GM12878 (cell line): ENCODE measurements at regions not wholly inside any gene's neighbourhood (a gene's known extent, or its start where the extent isn't known, plus 50 kb on each side); places are given as distances from the start of the nearest gene placed in this dataset.

ENCODE experiments used
- ATAC-seq: fragments of 200-7000 bp; cut with Tn5 transposase; 3 replicates; pipeline ENCODE4 v1.9.1; 2020; ENCODE audit warnings: mild to moderate bottlenecking, moderate library complexity
- BruUV-seq: library from RNA; stranded (reverse); fragments of 400-500 nt; replicated peaks from 2 replicates; lab custom pipeline; 2021; lab: Mats Ljungman, UMichigan
- CTCF ChIA-PET: fragments of 300-600 bp; sonication (Branson Sonifier 250); formaldehyde crosslinking; extraction: SDS; loops from one replicate; lab custom pipeline; 2021; ENCODE audit warnings: inconsistent platforms; lab: Yijun Ruan, JAX
- POLR2A ChIA-PET: fragments of 350-600 bp; formaldehyde crosslinking; extraction: SDS; loops from one replicate; lab custom pipeline; 2021; ENCODE audit warnings: inconsistent platforms; lab: Charles Lee
- RAD21 ChIA-PET: fragments of 300-600 bp; sonication (Branson Sonifier 250); formaldehyde crosslinking; loops from one replicate; lab custom pipeline; 2023; ENCODE audit warnings: antibody characterized with exemption; ENCODE audit not compliant: unreplicated experiment; lab: Charles Lee
- SMC1A ChIA-PET: fragments of 300-600 bp; sonication (Branson Sonifier 250); formaldehyde crosslinking; loops from one replicate; lab custom pipeline; 2023; ENCODE audit not compliant: unreplicated experiment, uncharacterized antibody; lab: Charles Lee
- DNase-seq: peaks from one replicate; pipeline ENCODE4 v3.0.0-alpha.2; 2011; ENCODE audit warnings: low read depth, low spot score
- FAIRE-seq: peaks from 3 replicates; lab custom pipeline; 2011; peaks lifted over from hg19 to GRCh38; lab: Jason Lieb, UNC
- H2AFZ ChIP-seq: 2 replicates; pipeline ENCODE4 v1.6.0; 2011; ENCODE audit warnings: low read depth, low read length, control low read depth; ENCODE audit not compliant: control insufficient read depth
- H3K27ac ChIP-seq: 2 replicates; pipeline ENCODE4 v1.5.1; 2011; ENCODE audit warnings: control low read depth; ENCODE audit not compliant: control insufficient read depth, insufficient read depth
- H3K27me3 ChIP-seq, 2 experiments: replicated peaks in 1 of 2; 2 replicates each; pipeline versions ENCODE4 v1.6.0 to v1.6.1; 2011; ENCODE audit warnings: low read length in 1 of 2; ENCODE audit not compliant: control insufficient read depth in 2 of 2, insufficient read depth in 2 of 2
- H3K36me3 ChIP-seq, 2 experiments: 2 replicates each; pipeline ENCODE4 v1.5.1; 2011; ENCODE audit warnings: low read length in 1 of 2; ENCODE audit not compliant: control insufficient read depth in 2 of 2, insufficient read depth in 2 of 2
- H3K4me1 ChIP-seq: 2 replicates; pipeline ENCODE4 v1.6.1; 2011; ENCODE audit warnings: mild to moderate bottlenecking, low read length, moderate library complexity, mixed read lengths; ENCODE audit not compliant: control insufficient read depth, insufficient read depth
- H3K4me2 ChIP-seq: 2 replicates; pipeline ENCODE4 v1.6.0; 2011; ENCODE audit warnings: control low read depth; ENCODE audit not compliant: control insufficient read depth, insufficient read depth
- H3K4me3 ChIP-seq: fragments of 200-600 bp; sonication (generic); 2 replicates; pipeline ENCODE4 v1.5.1; 2016
- H3K79me2 ChIP-seq: 2 replicates; pipeline ENCODE4 v1.6.0; 2011; ENCODE audit warnings: low read length; ENCODE audit not compliant: control insufficient read depth, insufficient read depth
- H3K9ac ChIP-seq: 2 replicates; pipeline ENCODE4 v1.8.0; 2011; ENCODE audit warnings: low read length, control low read depth, mixed read lengths; ENCODE audit not compliant: control insufficient read depth, insufficient read depth
- H3K9me3 ChIP-seq: replicated peaks from 3 replicates; pipeline ENCODE4 v1.5.1; 2011; ENCODE audit warnings: mild to moderate bottlenecking, low read length; ENCODE audit not compliant: control insufficient read depth, insufficient read depth
- H4K20me1 ChIP-seq: 2 replicates; pipeline ENCODE4 v1.6.0; 2011; ENCODE audit not compliant: control insufficient read depth, insufficient read depth
- CHD2 ChIP-seq: IDR thresholded peaks from 2 replicates; pipeline ENCODE4 v1.6.1; 2011; ENCODE audit warnings: low read depth, low read length, improper control_type of control experiment, borderline replicate concordance
- ETV6 ChIP-seq, 2 experiments: fragments of 450-650 bp in 1 of 2; IDR thresholded peaks in 1 of 2; conservative IDR thresholded peaks in 1 of 2; 2 replicates each; pipeline ENCODE4 v1.6.1; 2014; ENCODE audit warnings: antibody characterized with exemption in 1 of 2, borderline replicate concordance in 1 of 2, low read depth in 1 of 2, mild to moderate bottlenecking in 1 of 2, moderate library complexity in 1 of 2
- KAT2A ChIP-seq: conservative IDR thresholded peaks from 2 replicates; pipeline ENCODE4 v1.6.1; 2011; ENCODE audit warnings: low read depth, low read length; ENCODE audit not compliant: control insufficient read depth
- MTA2 ChIP-seq: fragments of 450-650 bp; IDR thresholded peaks from 2 replicates; pipeline ENCODE4 v1.6.1; 2016; ENCODE audit warnings: low read depth, mild to moderate bottlenecking, moderate library complexity
- MXI1 ChIP-seq: fragments of 150-350 bp; IDR thresholded peaks from 2 replicates; pipeline ENCODE4 v1.6.1; 2011; ENCODE audit warnings: low read depth, mild to moderate bottlenecking, inconsistent platforms, low read length, improper control_type of control experiment
- RB1 ChIP-seq: fragments of 450-650 bp; formaldehyde crosslinking; IDR thresholded peaks from 2 replicates; pipeline ENCODE4 v1.6.1; 2017; ENCODE audit warnings: mild to moderate bottlenecking, borderline replicate concordance
- RFX5 ChIP-seq: IDR thresholded peaks from 2 replicates; pipeline ENCODE4 v1.6.1; 2011; ENCODE audit warnings: low read depth, low read length, improper control_type of control experiment
- SP1 ChIP-seq: IDR thresholded peaks from one replicate; pipeline ENCODE4 v1.6.1; 2011; ENCODE audit warnings: low read depth, low read length
- STAT1 ChIP-seq: fragments of 450-650 bp; conservative IDR thresholded peaks from 2 replicates; pipeline ENCODE4 v1.6.1; 2014; ENCODE audit warnings: antibody characterized with exemption, mild to moderate bottlenecking
- ZNF384 ChIP-seq: IDR thresholded peaks from 2 replicates; pipeline ENCODE4 v1.6.1; 2012; ENCODE audit warnings: low read depth, mild to moderate bottlenecking, low read length, improper control_type of control experiment, borderline replicate concordance
- WGBS: methylation state at CpG from one replicate; pipeline ENCODE4 v1.1.6; 2016; ENCODE audit warnings: low lambda C conversion rate; ENCODE audit not compliant: insufficient replicate concordance, insufficient coverage; ENCODE audit errors: missing lambda C conversion rate; 5-methylcytosine and 5-hydroxymethylcytosine counted together
- in situ Hi-C: fragments of 300-500 bp; cut with MboI; formaldehyde crosslinking; loops from 9 replicates; pipeline ENCODE4 v1.14.3; 2018; ENCODE audit warnings: mixed read lengths
- intact Hi-C: fragments of 100-400 bp; cut with micrococcal nuclease; formaldehyde crosslinking; loops from one replicate; pipeline ENCODE4 v1.14.2; 2022; ENCODE audit not compliant: unreplicated experiment
- TF ChIP-seq, protein P1 (sequence below): fragments of 450-650 bp; formaldehyde crosslinking; IDR thresholded peaks from 2 replicates; pipeline ENCODE4 v1.5.0; 2022; ENCODE audit warnings: mild to moderate bottlenecking, missing genetic modification characterization
- TF ChIP-seq, protein P2 (sequence below): fragments of 450-650 bp; IDR thresholded peaks from 2 replicates; pipeline ENCODE4 v1.6.1; 2018; ENCODE audit warnings: mild to moderate bottlenecking, low read depth, moderate library complexity; ENCODE audit not compliant: partially characterized antibody
- TF ChIP-seq, protein P3 (sequence below): fragments of 450-650 bp; IDR thresholded peaks from 2 replicates; pipeline ENCODE4 v1.6.1; 2017; ENCODE audit warnings: mild to moderate bottlenecking, moderate library complexity

DNA sequence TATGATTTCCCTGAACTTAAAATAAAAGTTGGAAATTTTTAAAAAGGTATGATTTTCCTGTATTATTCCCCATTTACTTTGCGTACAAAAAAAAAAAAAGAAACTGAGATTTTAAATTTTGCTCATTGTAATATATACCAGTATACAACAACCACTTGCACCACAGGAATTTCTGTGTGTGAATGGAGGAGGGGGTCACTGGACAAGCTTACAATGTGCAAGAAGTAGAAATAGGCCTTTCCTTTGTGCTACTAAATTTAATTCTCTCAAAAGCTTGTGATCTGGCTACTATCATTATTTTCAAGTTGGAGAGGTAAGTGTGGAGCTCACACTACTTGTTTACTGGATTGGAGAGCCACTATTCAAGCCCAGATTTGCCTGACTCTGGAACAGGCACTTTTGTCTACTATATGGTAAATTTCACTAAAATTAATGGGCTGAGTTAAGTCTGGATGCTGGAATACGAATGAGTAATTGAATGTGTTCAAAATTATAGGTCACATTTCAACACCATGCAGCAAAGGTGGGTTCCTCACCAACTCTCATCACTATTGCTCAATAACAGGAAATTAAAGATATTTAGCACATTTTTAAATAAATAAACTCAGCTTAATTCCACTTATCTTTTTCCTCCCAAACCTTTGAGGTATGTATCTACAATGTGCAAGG, 148.0 kb upstream of the MBNL1 start:
- H3K79me2 ChIP-seq = no peaks in the 10 kb centered on the region
- H3K4me1 ChIP-seq = no peaks in the 10 kb centered on the region
- SMC1A ChIA-PET = interaction anchor here (0.8 to 1.7 kb wide), 4 partner anchors 12 to 123 kb away, joined by 3 read pairs; no protein-coding TSS in a partner anchor
- no peaks in the 10 kb centered on the region; the same call in 2 of the 3 replicates for H3K9me3 ChIP-seq
- H2AFZ ChIP-seq = no peak overlapping the region
- POLR2A ChIA-PET = no interaction called here
- RAD21 ChIA-PET = no interaction called here
- no peak overlapping the region for H3K27ac ChIP-seq
- WGBS = 32% methylated on average over 1 of the region's 2 CpGs
- H3K9ac ChIP-seq = no peak overlapping the region
- DNase-seq (no peak), ATAC-seq (no peak), FAIRE-seq (no peak)
- no peaks in the 10 kb centered on the region for H3K27me3 ChIP-seq
- intact Hi-C loops (no loop called here), in situ Hi-C loops (no loop called here)
- CTCF ChIA-PET = interaction anchor here (1.1 to 1.7 kb wide), 4 partner anchors 24 to 454 kb away, joined by 3 to 5 read pairs (median 4); no protein-coding TSS in a partner anchor
- H3K4me2 ChIP-seq = no peak overlapping the region
- H3K4me3 ChIP-seq = no peak overlapping the region
- no TSS peak for BruUV-seq
- no peaks in the 10 kb centered on the region for H3K36me3 ChIP-seq
- H4K20me1 ChIP-seq = no peaks in the 10 kb centered on the region
- no peak for TF ChIP-seq MXI1
- no peak for TF ChIP-seq SP1
- TF ChIP-seq, protein P1, sequence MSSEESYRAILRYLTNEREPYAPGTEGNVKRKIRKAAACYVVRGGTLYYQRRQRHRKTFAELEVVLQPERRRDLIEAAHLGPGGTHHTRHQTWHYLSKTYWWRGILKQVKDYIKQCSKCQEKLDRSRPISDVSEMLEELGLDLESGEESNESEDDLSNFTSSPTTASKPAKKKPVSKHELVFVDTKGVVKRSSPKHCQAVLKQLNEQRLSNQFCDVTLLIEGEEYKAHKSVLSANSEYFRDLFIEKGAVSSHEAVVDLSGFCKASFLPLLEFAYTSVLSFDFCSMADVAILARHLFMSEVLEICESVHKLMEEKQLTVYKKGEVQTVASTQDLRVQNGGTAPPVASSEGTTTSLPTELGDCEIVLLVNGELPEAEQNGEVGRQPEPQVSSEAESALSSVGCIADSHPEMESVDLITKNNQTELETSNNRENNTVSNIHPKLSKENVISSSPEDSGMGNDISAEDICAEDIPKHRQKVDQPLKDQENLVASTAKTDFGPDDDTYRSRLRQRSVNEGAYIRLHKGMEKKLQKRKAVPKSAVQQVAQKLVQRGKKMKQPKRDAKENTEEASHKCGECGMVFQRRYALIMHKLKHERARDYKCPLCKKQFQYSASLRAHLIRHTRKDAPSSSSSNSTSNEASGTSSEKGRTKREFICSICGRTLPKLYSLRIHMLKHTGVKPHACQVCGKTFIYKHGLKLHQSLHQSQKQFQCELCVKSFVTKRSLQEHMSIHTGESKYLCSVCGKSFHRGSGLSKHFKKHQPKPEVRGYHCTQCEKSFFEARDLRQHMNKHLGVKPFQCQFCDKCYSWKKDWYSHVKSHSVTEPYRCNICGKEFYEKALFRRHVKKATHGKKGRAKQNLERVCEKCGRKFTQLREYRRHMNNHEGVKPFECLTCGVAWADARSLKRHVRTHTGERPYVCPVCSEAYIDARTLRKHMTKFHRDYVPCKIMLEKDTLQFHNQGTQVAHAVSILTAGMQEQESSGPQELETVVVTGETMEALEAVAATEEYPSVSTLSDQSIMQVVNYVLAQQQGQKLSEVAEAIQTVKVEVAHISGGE (CRISPR knock-in tag) = no peak
- no peak for TF ChIP-seq RFX5
- no peak for TF ChIP-seq STAT1
- TF ChIP-seq ETV6 (conservative IDR thresholded peaks at IDR 0.05 in 1 of 2, IDR thresholded peaks at IDR 0.05 in 1 of 2; ENCODE audit: borderline replicate concordance in 1 of 2, low read depth in 1 of 2) = no peak
- no peak for TF ChIP-seq KAT2A
- TF ChIP-seq, protein P2, sequence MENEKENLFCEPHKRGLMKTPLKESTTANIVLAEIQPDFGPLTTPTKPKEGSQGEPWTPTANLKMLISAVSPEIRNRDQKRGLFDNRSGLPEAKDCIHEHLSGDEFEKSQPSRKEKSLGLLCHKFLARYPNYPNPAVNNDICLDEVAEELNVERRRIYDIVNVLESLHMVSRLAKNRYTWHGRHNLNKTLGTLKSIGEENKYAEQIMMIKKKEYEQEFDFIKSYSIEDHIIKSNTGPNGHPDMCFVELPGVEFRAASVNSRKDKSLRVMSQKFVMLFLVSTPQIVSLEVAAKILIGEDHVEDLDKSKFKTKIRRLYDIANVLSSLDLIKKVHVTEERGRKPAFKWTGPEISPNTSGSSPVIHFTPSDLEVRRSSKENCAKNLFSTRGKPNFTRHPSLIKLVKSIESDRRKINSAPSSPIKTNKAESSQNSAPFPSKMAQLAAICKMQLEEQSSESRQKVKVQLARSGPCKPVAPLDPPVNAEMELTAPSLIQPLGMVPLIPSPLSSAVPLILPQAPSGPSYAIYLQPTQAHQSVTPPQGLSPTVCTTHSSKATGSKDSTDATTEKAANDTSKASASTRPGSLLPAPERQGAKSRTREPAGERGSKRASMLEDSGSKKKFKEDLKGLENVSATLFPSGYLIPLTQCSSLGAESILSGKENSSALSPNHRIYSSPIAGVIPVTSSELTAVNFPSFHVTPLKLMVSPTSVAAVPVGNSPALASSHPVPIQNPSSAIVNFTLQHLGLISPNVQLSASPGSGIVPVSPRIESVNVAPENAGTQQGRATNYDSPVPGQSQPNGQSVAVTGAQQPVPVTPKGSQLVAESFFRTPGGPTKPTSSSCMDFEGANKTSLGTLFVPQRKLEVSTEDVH = no peak
- TF ChIP-seq RB1 = no peak
- TF ChIP-seq ZNF384 = no peak
- TF ChIP-seq CHD2 = no peak
- no peak for TF ChIP-seq MTA2
- TF ChIP-seq, protein P3, sequence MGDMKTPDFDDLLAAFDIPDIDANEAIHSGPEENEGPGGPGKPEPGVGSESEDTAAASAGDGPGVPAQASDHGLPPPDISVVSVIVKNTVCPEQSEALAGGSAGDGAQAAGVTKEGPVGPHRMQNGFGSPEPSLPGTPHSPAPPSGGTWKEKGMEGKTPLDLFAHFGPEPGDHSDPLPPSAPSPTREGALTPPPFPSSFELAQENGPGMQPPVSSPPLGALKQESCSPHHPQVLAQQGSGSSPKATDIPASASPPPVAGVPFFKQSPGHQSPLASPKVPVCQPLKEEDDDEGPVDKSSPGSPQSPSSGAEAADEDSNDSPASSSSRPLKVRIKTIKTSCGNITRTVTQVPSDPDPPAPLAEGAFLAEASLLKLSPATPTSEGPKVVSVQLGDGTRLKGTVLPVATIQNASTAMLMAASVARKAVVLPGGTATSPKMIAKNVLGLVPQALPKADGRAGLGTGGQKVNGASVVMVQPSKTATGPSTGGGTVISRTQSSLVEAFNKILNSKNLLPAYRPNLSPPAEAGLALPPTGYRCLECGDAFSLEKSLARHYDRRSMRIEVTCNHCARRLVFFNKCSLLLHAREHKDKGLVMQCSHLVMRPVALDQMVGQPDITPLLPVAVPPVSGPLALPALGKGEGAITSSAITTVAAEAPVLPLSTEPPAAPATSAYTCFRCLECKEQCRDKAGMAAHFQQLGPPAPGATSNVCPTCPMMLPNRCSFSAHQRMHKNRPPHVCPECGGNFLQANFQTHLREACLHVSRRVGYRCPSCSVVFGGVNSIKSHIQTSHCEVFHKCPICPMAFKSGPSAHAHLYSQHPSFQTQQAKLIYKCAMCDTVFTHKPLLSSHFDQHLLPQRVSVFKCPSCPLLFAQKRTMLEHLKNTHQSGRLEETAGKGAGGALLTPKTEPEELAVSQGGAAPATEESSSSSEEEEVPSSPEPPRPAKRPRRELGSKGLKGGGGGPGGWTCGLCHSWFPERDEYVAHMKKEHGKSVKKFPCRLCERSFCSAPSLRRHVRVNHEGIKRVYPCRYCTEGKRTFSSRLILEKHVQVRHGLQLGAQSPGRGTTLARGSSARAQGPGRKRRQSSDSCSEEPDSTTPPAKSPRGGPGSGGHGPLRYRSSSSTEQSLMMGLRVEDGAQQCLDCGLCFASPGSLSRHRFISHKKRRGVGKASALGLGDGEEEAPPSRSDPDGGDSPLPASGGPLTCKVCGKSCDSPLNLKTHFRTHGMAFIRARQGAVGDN = no peak
